PC-3 (cell line): ENCODE measurements at regions not wholly inside any gene's neighbourhood (a gene's known extent, or its start where the extent isn't known, plus 50 kb on each side); places are given as distances from the start of the nearest gene placed in this dataset.

Experiments used
- EZH2 ChIP-seq: fragments of 300-600 bp; sonication (generic); IDR thresholded peaks from one replicate; pipeline ENCODE4 v1.6.1; 2017; ENCODE audit warnings: antibody characterized with exemption, mild to moderate bottlenecking, low read length; ENCODE audit not compliant: unreplicated experiment
- TF ChIP-seq, protein P1 (sequence below): fragments of 300-600 bp; sonication (generic); conservative IDR thresholded peaks from 2 replicates; pipeline ENCODE4 v1.5.1; 2017; ENCODE audit warnings: antibody characterized with exemption, low read depth, mild to moderate bottlenecking, low read length

DNA sequence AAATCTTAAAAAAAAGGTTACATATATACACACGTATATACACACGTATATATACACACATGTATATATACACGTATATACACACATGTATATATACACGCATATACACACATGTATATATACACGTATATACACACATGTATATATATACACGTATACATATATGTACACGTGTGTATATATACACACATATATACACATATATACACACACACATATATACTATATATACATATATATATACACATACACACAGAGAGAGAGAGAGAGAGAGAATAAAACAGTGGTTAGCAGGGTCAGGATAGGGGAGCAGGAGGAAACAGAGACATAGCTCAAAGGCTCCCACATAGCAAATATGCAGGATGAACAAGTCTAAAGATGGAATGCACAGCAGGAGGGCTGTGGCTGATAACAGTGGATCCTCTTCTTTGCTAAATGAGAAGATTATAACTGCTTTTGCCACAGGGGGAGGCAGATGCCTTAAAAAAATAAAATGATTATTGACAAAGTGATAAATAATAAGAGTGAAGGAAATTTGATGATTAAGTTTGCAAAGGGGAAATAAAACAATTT, 714.5 kb downstream of the UQCRFS1 start:
- TF ChIP-seq EZH2, result no peak
- TF ChIP-seq, protein P1, sequence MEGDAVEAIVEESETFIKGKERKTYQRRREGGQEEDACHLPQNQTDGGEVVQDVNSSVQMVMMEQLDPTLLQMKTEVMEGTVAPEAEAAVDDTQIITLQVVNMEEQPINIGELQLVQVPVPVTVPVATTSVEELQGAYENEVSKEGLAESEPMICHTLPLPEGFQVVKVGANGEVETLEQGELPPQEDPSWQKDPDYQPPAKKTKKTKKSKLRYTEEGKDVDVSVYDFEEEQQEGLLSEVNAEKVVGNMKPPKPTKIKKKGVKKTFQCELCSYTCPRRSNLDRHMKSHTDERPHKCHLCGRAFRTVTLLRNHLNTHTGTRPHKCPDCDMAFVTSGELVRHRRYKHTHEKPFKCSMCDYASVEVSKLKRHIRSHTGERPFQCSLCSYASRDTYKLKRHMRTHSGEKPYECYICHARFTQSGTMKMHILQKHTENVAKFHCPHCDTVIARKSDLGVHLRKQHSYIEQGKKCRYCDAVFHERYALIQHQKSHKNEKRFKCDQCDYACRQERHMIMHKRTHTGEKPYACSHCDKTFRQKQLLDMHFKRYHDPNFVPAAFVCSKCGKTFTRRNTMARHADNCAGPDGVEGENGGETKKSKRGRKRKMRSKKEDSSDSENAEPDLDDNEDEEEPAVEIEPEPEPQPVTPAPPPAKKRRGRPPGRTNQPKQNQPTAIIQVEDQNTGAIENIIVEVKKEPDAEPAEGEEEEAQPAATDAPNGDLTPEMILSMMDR, result no peak
